ENCODE measurements at regions not wholly inside any gene's neighbourhood (a gene's known extent, or its start where the extent isn't known, plus 50 kb on each side); places are given as distances from the start of the nearest gene placed in this dataset.

DNA sequence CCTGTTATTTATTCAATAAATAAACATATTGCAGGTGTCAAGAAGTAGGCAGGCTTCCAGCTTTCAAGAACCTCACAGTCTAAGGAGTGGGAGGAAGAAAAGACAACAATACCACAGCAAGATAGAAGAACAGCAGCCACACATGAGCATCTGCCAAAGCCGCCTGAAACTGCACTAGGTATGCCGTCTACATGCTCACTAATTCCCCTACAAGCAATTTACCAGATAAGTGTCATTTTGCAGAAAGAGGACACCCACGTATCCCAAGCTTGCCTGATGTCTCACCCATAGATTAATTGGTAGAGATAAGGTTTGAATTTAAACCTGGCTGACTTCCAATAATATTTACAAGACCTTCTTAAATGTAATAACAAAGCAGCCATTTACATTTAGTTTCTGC lies 439.4 kb upstream of the CPEB2 start:
- DNase-seq = no peak
- intact Hi-C loops (cut with micrococcal nuclease) = no loop called here
- Mint-ChIP-seq H3K9me3 (no peaks in the 10 kb centered on the region), H3K4me1 (no peaks in the 10 kb centered on the region), H3K27me3 (no peaks in the 10 kb centered on the region), H3K27ac (no peak overlapping the region), H3K36me3 (ENCODE audit: low read depth) (no peaks in the 10 kb centered on the region), H3K4me3 (no peak overlapping the region)
- ChIA-PET CTCF (no interaction called here), POLR2A (no interaction called here)
- ATAC-seq (ENCODE audit: low read depth) = no peak
- no peak for TF ChIP-seq CTCF (IDR thresholded peaks at IDR 0.05)

DNA sequence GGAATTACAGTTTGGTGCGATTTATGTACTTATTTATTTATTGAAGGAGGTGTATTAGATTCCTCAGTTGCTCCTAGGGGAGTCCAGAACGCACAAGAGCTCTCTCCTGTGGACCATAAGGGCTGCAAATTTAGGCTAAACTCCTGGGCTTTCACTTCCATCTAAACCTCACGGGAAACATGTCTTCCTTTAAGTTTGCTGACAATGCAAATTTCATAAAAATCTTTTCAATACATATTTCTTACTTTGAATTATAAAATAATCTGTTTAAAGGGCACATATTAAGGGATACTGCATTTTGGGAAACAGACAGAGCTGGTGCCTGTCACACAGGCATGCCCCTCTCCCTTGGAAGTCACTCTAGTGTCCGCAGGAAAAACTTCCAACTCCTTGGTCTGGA lies 438.0 kb upstream of the CPEB2 start:
- TF ChIP-seq CTCF (IDR thresholded peaks at IDR 0.05) = no peak
- CTCF ChIA-PET = no interaction called here
- no peaks in the 10 kb centered on the region for H3K36me3 Mint-ChIP-seq (ENCODE audit: low read depth)

GRCh38 chr4:14566518-14566917 lies 435.8 kb upstream of the CPEB2 start:
- POLR2A ChIA-PET = no interaction called here
- no peaks in the 10 kb centered on the region for H3K4me1 Mint-ChIP-seq
- DNase-seq (no peak), ATAC-seq (ENCODE audit: low read depth) (no peak)
- H3K27ac Mint-ChIP-seq = no peak overlapping the region
- CTCF ChIA-PET = no interaction called here
- H3K9me3 Mint-ChIP-seq = no peaks in the 10 kb centered on the region
- H3K4me3 Mint-ChIP-seq = no peak overlapping the region
- H3K36me3 Mint-ChIP-seq (ENCODE audit: low read depth) = no peaks in the 10 kb centered on the region
- intact Hi-C loops (cut with micrococcal nuclease) = no loop called here
- no peaks in the 10 kb centered on the region for H3K27me3 Mint-ChIP-seq
- TF ChIP-seq CTCF (IDR thresholded peaks at IDR 0.05) = no peak

More for the DNA sequence above, 438.0 kb upstream of the CPEB2 start:
- no peak for DNase-seq
- no peaks in the 10 kb centered on the region for H3K4me1 Mint-ChIP-seq
- POLR2A ChIA-PET = no interaction called here
- no peaks in the 10 kb centered on the region for H3K27me3 Mint-ChIP-seq
- H3K9me3 Mint-ChIP-seq = no peaks in the 10 kb centered on the region
- H3K27ac Mint-ChIP-seq = no peak overlapping the region
- ATAC-seq (ENCODE audit: low read depth) = no peak
- H3K4me3 Mint-ChIP-seq = no peak overlapping the region
- intact Hi-C loops (cut with micrococcal nuclease) = no loop called here

- intact Hi-C loops (cut with micrococcal nuclease) = no loop called here
- DNase-seq (no peak), ATAC-seq (ENCODE audit: low read depth) (no peak)
- no peaks in the 10 kb centered on the region for H3K36me3 Mint-ChIP-seq (ENCODE audit: low read depth)
- no peaks in the 10 kb centered on the region for H3K27me3 Mint-ChIP-seq
- no peak overlapping the region for H3K4me3 Mint-ChIP-seq
- H3K27ac Mint-ChIP-seq = no peak overlapping the region
- ChIA-PET CTCF (no interaction called here), POLR2A (no interaction called here)
- TF ChIP-seq CTCF (IDR thresholded peaks at IDR 0.05) = no peak
- H3K4me1 Mint-ChIP-seq = no peaks in the 10 kb centered on the region
- H3K9me3 Mint-ChIP-seq = no peaks in the 10 kb centered on the region
These were observed 433.9 kb upstream of the CPEB2 start for GRCh38 chr4:14568351-14568750.

- no peak for TF ChIP-seq CTCF (IDR thresholded peaks at IDR 0.05)
- Mint-ChIP-seq H3K36me3 (ENCODE audit: low read depth) (no peaks in the 10 kb centered on the region), H3K4me1 (no peaks in the 10 kb centered on the region), H3K27me3 (no peaks in the 10 kb centered on the region), H3K4me3 (no peak overlapping the region), H3K27ac (no peak overlapping the region), H3K9me3 (no peaks in the 10 kb centered on the region)
- ChIA-PET CTCF (no interaction called here), POLR2A (no interaction called here)
- intact Hi-C loops (cut with micrococcal nuclease) = no loop called here
- no peak for DNase-seq
- no peak for ATAC-seq (ENCODE audit: low read depth)
These were observed 427.0 kb upstream of the CPEB2 start for GRCh38 chr4:14575289-14575688.

Measured in activated B cell treated with CpG ODN at 0.5 μM for 24 hours (primary cell).